Fibroblast of mammary gland (primary cell): ENCODE measurements at regions not wholly inside any gene's neighbourhood (a gene's known extent, or its start where the extent isn't known, plus 50 kb on each side); places are given as distances from the start of the nearest gene placed in this dataset.

ENCODE experiments used
- DNase-seq: peaks from one replicate; pipeline ENCODE4 v3.0.0-alpha.2; 2010; ENCODE audit warnings: low read depth
- H3K4me3 ChIP-seq: 2 replicates; pipeline ENCODE4 v1.5.1; 2011; ENCODE audit warnings: low read depth, mild to moderate bottlenecking, low read length, moderate library complexity; ENCODE audit not compliant: control insufficient read depth
- CTCF ChIP-seq: conservative IDR thresholded peaks from 2 replicates; pipeline ENCODE4 v1.5.1; 2011; ENCODE audit warnings: low read depth, low read length, inconsistent platforms; ENCODE audit not compliant: control insufficient read depth, insufficient read depth

GRCh38 chr5:52735139-52735538 is 52.6 kb upstream of the ITGA1 start:
- DNase-seq: no peak
- H3K4me3 ChIP-seq: no peak overlapping the region
- no peak for TF ChIP-seq CTCF
